HEK293T (cell line): ENCODE measurements at regions not wholly inside any gene's neighbourhood (a gene's known extent, or its start where the extent isn't known, plus 50 kb on each side); places are given as distances from the start of the nearest gene placed in this dataset.

Experiments
- CTCF ChIA-PET: fragments of 350-600 bp; formaldehyde crosslinking; extraction: SDS; loops from one replicate; lab custom pipeline; 2021; ENCODE audit warnings: antibody characterized with exemption, inconsistent platforms; lab: Yijun Ruan, JAX
- POLR2A ChIA-PET: fragments of 350-600 bp; formaldehyde crosslinking; extraction: SDS; loops from one replicate; lab custom pipeline; 2020; ENCODE audit warnings: antibody characterized with exemption, inconsistent platforms; lab: Yijun Ruan, JAX
- DNase-seq: peaks from one replicate; pipeline ENCODE4 v3.0.0; 2012; ENCODE audit warnings: mixed read lengths; ENCODE audit errors: extremely low spot score
- ARNT ChIP-seq: fragments of 450-650 bp; IDR thresholded peaks from 2 replicates; pipeline ENCODE4 v1.6.1; 2017; ENCODE audit warnings: mild to moderate bottlenecking
- BHLHE40 ChIP-seq: fragments of 450-650 bp; IDR thresholded peaks from 2 replicates; pipeline ENCODE4 v1.6.1; 2016; ENCODE audit warnings: mild to moderate bottlenecking, moderate library complexity, borderline replicate concordance
- CTBP1 ChIP-seq: fragments of 450-650 bp; IDR thresholded peaks from 2 replicates; pipeline ENCODE4 v1.6.1; 2016; ENCODE audit warnings: borderline replicate concordance
- ELF4 ChIP-seq: fragments of 450-650 bp; IDR thresholded peaks from 2 replicates; pipeline ENCODE4 v1.6.1; 2017; ENCODE audit warnings: antibody characterized with exemption
- FOXA1 ChIP-seq: fragments of 450-650 bp; IDR thresholded peaks from 2 replicates; pipeline ENCODE4 v1.6.1; 2016; ENCODE audit warnings: mild to moderate bottlenecking
- FOXK2 ChIP-seq: fragments of 450-650 bp; IDR thresholded peaks from 2 replicates; pipeline ENCODE4 v1.6.1; 2016; ENCODE audit warnings: mild to moderate bottlenecking
- FOXM1 ChIP-seq: fragments of 450-650 bp; IDR thresholded peaks from 2 replicates; pipeline ENCODE4 v1.6.1; 2017; ENCODE audit warnings: mild to moderate bottlenecking, borderline replicate concordance
- HDGF ChIP-seq: fragments of 450-650 bp; IDR thresholded peaks from 2 replicates; pipeline ENCODE4 v1.6.1; 2017; ENCODE audit warnings: antibody characterized with exemption, borderline replicate concordance
- L3MBTL2 ChIP-seq: fragments of 450-650 bp; conservative IDR thresholded peaks from 2 replicates; pipeline ENCODE4 v1.6.1; 2016; ENCODE audit warnings: mild to moderate bottlenecking
- LEF1 ChIP-seq: fragments of 450-650 bp; IDR thresholded peaks from 2 replicates; pipeline ENCODE4 v1.6.1; 2017; ENCODE audit warnings: mild to moderate bottlenecking, borderline replicate concordance
- NFRKB ChIP-seq: fragments of 450-650 bp; IDR thresholded peaks from 2 replicates; pipeline ENCODE4 v1.6.1; 2016; ENCODE audit warnings: mild to moderate bottlenecking, moderate library complexity
- PKNOX1 ChIP-seq: fragments of 450-650 bp; IDR thresholded peaks from 2 replicates; pipeline ENCODE4 v1.6.1; 2016
- SP1 ChIP-seq: fragments of 450-650 bp; IDR thresholded peaks from 2 replicates; pipeline ENCODE4 v1.6.1; 2017
- SUZ12 ChIP-seq: fragments of 450-650 bp; IDR thresholded peaks from 2 replicates; pipeline ENCODE4 v1.6.1; 2016; ENCODE audit warnings: mild to moderate bottlenecking
- TARDBP ChIP-seq: fragments of 450-650 bp; IDR thresholded peaks from 2 replicates; pipeline ENCODE4 v1.6.1; 2016
- ZNF384 ChIP-seq: fragments of 450-650 bp; IDR thresholded peaks from 2 replicates; pipeline ENCODE4 v1.6.1; 2016

DNA sequence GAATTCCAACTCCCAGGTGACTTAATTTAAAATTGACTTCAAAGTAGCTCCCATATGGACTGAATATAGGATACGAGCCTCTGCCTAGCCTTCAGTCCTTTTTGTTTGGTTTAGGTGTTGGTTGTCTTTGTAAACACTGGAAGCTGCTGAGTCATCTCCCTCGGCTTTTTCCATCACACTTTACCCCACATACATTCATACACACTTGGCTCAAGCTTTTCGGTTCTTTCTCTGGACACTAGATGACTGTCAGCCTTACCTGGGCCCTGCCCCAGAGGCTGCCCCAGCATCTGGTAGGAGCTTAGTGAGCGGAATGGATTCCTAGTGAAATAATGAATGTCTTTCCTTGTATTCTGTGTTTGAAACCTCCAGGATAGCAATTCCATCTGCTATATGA lies 201.5 kb upstream of the IL12A start:
- CTCF ChIA-PET = interaction anchor here (0.7 to 1.2 kb wide), 4 partner anchors 12 to 42 kb away, joined by 3 to 4 read pairs (median 4); no protein-coding TSS in a partner anchor
- POLR2A ChIA-PET = interaction anchor here (0.6 to 1.2 kb wide), 2 partner anchors 30 to 64 kb away, joined by 3 read pairs; no protein-coding TSS in a partner anchor
- no peak for DNase-seq

GRCh38 chr3:159787794-159788205 lies 200.8 kb upstream of the IL12A start:
- ChIA-PET CTCF (interaction anchor here (1.0 to 1.2 kb wide), 2 partner anchors 12 to 14 kb away, joined by 3 to 4 read pairs; no protein-coding TSS in a partner anchor), POLR2A (interaction anchor here (0.6 kb wide), 1 partner anchor 63 kb away, joined by 3 read pairs; no protein-coding TSS in a partner anchor)
- TF ChIP-seq FOXM1 (no peak), ZNF384 (no peak), BHLHE40 (no peak), SUZ12 (no peak), LEF1 (no peak), ARNT (no peak), TARDBP (no peak), FOXK2 (no peak), FOXA1 (no peak), PKNOX1 (no peak), SP1 (no peak)
- DNase-seq = no peak

More for the DNA sequence above, 201.5 kb upstream of the IL12A start:
- TF ChIP-seq FOXM1 (no peak), SUZ12 (no peak)

GRCh38 chr3:159788291-159788690 lies 200.3 kb upstream of the IL12A start:
- DNase-seq = no peak
- TF ChIP-seq TARDBP (no peak), NFRKB (no peak), FOXK2 (no peak), LEF1 (no peak), ZNF384 (no peak), BHLHE40 (no peak), SP1 (no peak), FOXA1 (no peak), SUZ12 (no peak), PKNOX1 (no peak), L3MBTL2 (no peak), CTBP1 (no peak)
- ChIA-PET POLR2A (no interaction called here), CTCF (interaction anchor here (1.2 kb wide), 1 partner anchor 14 kb away, joined by 3 read pairs; no protein-coding TSS in a partner anchor)

DNA sequence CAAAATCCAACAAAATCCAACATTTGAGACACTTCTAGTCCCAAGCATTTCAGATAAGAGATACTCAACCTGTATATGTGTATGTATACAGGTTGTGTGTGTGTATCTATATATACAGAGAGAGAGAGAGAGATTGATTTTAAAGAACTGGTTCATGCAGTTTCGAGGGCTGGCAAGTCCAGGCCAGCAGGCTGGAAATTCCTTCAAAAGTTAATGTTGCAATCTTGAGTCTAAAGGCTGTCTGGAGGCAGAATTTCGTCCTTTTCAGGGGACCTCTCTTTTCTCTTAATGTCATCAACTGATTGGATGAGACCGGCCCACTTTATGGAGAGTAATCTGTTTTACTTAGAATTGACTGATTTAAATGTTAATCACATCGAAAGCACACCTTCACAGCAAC lies 199.6 kb upstream of the IL12A start:
- DNase-seq = no peak
- CTCF ChIA-PET = no interaction called here
- TF ChIP-seq BHLHE40 (no peak), ELF4 (no peak), NFRKB (no peak), SP1 (no peak), TARDBP (no peak), FOXM1 (no peak), CTBP1 (no peak), FOXA1 (no peak), ARNT (no peak), FOXK2 (no peak), LEF1 (no peak), SUZ12 (no peak), ZNF384 (no peak), HDGF (no peak), PKNOX1 (no peak), L3MBTL2 (no peak)
- POLR2A ChIA-PET = no interaction called here

DNA sequence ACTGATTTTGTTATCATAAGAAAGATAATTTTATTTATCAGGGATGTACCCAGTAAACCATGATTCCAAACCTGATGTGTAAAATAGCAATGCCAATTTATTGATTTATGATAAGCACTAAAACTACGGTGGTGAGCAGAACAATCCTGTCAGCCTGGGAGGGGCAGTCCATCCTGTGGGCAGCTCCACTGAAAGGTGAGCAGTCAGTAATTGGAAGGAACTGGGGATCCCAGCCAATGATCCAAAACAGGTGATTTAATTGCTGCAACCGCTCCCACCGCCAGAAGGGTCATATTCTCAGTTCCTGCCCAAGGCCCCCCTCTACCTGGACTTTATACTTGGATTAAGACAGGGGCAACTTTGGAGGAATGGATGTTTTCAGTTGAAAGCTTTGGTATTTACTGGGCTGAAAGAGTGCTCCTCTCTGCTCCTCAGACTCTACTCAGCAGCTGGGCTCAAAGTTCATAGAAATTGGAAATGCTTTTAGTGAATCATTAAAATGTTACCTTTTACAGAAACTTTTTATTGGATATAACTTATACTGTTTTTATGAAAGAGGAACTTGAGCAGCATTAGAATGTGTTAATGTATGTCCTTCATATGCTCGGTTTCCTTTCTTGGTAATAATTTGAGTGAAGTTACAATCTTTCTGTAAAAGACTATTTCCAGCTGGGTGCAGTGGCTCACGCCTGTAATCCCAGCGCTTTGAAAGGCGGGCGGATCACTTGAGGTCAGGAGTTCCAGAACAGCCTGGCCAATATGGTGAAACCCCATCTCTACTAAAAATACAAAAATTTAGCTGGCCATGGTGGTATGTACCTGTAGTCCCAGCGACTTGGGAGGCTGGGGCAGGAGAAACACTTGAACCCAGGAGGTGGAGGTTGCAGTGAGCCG lies 198.6 kb upstream of the IL12A start:
- no peak for DNase-seq
- TF ChIP-seq NFRKB = no peak
- no peak for TF ChIP-seq TARDBP
- no peak for TF ChIP-seq FOXK2
- TF ChIP-seq CTBP1 = no peak
- TF ChIP-seq FOXM1 = no peak
- no peak for TF ChIP-seq L3MBTL2
- TF ChIP-seq SP1 = no peak
- TF ChIP-seq ZNF384 = no peak
- TF ChIP-seq FOXA1 = no peak
- TF ChIP-seq LEF1 = no peak
- no peak for TF ChIP-seq PKNOX1
- ChIA-PET POLR2A (no interaction called here), CTCF (no interaction called here)

- ChIA-PET CTCF (no interaction called here), POLR2A (no interaction called here)
- no peak for TF ChIP-seq TARDBP
- no peak for TF ChIP-seq PKNOX1
- no peak for TF ChIP-seq FOXK2
- no peak for TF ChIP-seq BHLHE40
- TF ChIP-seq CTBP1 = no peak
- TF ChIP-seq FOXA1 = no peak
- no peak for TF ChIP-seq HDGF
- no peak for DNase-seq
Measured at GRCh38 chr3:159791336-159791735, 197.3 kb upstream of the IL12A start.
